ENCODE measurements at regions not wholly inside any gene's neighbourhood (a gene's known extent, or its start where the extent isn't known, plus 50 kb on each side); places are given as distances from the start of the nearest gene placed in this dataset.

DNA sequence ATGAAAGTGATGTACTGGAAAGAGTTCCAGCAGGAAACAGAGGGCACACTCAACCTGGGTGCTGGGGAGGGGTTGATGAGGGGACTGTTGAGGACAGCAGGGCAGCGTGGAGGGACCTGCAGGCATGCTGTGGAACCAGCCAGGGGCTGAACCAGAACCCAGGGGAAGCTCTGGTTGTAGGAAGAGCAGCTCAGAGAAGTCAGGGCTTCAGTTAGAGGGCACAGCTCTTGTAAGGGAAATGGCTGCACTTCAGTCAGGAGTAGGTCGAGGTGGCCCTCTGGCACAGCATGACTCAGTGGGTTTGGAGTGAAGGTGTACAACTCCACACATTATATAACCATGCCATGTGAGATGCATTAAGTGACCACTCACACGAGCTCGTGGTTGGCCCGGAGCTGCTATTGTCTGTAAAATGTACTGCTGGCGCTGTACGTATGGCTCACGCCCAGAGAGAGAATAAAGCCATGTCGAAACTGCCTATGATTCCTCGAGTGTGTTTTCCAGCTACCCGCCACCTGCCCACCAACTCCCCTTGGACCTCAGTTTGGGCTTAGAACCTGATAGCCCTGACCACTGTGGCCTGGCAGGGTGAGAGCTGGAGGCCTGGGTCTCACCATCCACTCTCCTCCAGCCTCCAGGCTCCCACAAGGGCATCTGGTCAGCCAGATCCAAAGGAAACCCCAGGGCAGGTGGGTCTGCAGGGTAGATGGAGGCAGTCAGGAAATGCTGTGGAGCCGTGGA, 136.5 kb upstream of the HS6ST1 start (continued):
- TF ChIP-seq, protein P1, sequence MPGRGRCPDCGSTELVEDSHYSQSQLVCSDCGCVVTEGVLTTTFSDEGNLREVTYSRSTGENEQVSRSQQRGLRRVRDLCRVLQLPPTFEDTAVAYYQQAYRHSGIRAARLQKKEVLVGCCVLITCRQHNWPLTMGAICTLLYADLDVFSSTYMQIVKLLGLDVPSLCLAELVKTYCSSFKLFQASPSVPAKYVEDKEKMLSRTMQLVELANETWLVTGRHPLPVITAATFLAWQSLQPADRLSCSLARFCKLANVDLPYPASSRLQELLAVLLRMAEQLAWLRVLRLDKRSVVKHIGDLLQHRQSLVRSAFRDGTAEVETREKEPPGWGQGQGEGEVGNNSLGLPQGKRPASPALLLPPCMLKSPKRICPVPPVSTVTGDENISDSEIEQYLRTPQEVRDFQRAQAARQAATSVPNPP (IDR thresholded peaks at IDR 0.05; ENCODE audit: borderline replicate concordance, insufficient read depth, insufficient read length): no peak
- TF ChIP-seq ZNF354B (CRISPR knock-in tag; IDR thresholded peaks at IDR 0.05): no peak
- TF ChIP-seq, protein P2, sequence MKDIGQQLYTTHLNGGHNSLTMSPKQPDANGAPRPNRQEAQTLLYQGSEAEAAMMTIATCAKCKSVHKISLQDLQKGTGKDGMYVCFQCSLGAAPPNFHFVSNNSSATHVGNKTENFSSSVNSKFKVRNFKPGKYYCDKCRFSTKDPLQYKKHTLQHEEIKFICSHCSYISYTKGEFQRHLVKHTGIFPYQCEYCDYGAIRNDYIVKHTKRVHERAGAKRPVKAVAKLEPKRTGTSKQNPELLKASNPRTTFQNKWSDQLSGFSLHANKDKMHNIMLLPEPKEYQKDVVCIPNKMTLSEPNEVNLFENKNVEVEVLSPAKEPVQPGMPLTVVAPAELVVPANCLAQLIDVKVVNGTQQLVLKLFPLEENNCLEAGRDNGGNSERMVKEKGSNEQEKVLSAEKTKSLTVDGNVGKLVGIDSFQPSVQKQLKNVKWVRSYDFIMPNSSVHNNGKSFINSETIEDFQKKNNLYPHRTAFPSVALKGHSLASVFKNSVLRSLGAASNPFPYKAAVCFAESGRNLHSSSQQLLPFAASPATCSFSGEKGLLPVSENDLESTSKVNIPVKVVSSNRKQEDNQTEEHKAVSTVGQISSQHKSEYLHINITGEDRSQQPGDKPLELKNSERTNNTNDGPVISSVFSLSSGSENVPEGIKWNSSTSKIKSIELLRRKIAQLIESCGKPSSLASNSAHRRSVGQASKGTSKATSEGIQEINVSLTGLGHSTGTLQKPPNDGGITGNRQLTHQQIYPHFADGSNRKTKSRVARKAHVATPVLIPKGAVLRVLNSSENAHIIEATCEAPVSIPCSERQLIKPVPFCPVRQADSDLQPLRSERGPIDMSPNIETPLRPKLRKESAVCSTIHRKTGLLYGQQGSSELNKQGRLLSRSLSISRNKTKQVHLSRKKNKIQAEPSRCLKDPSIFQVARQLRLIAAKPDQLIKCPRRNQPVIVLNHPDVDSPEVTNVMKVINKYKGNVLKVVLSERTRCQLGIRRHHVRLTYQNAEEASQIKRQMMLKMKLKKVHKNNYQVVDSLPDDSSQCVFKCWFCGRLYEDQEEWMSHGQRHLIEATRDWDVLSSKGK (CRISPR knock-in tag; IDR thresholded peaks at IDR 0.05): no peak
- TF ChIP-seq ZNF512 (tag; IDR thresholded peaks at IDR 0.05): no peak
- TF ChIP-seq ZNF217 (CRISPR knock-in tag; IDR thresholded peaks at IDR 0.05): no peak
- TF ChIP-seq UBTF (IDR thresholded peaks at IDR 0.05; ENCODE audit: borderline replicate concordance in 1 of 2, low read depth in 2 of 2, low read length in 2 of 2): no peak
- TF ChIP-seq NFRKB (IDR thresholded peaks at IDR 0.05; ENCODE audit: low read depth): no peak
- TF ChIP-seq ZNF146 (CRISPR knock-in tag; IDR thresholded peaks at IDR 0.05; ENCODE audit: unreplicated experiment): no peak
